ENCODE measurements at regions not wholly inside any gene's neighbourhood (a gene's known extent, or its start where the extent isn't known, plus 50 kb on each side); places are given as distances from the start of the nearest gene placed in this dataset.

DNA sequence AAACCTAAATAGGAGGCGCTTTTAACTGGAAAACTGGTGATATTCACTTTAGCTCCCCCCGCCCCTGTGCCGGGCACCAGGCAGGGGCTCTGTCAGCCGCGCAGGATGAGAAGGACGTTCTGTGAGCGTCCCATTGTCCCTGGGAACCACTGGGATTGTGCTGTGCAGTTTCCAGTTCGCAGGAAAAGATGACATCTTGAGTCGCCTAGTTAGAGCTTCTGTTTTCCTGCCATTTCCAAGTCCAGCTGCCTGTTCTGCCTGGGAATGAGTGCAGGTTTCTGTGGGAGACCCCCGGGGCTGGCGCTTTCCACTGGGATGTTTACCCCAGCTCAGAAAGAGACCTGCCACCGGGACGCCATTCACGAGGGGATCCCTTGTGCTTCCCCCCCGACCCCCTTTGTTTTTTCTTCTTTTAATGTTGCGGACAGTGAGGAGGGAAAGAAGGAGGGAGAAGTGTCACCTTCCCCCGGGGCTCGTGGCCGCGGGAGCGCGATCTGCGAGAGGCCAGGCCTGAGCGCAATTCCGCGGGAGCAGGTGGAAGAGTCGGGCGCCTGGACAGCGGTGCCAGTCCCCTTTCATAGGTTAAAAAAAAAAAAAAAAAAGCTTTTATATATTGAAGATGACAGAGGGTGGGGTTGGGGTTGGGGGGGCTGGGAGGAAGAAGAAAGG, 121.5 kb downstream of the RMI1 start:
- no peak for DNase-seq
- Histone ChIP-seq H3K36me3 (no peaks in the 10 kb centered on the region), H3K27me3 (peaks cover 18% of the 10 kb centered on the region), H3K9me3 (no peaks in the 10 kb centered on the region), H3K4me3 (no peak overlapping the region), H3K27ac (no peak overlapping the region), H3K4me1 (peaks cover 0 to 2% (median 0%) of the 10 kb centered on the region in 4 donors)
- in situ Hi-C loops (cut with MboI; ENCODE audit: low pct_ligation_motif_present in 1 of 4, low pct_unique_long_range_greater_than_20kb in 1 of 4, low sequenced_read_pairs in 3 of 4): no loop called here
- no peak for TF ChIP-seq POLR2AphosphoS5 (IDR thresholded peaks at IDR 0.05)
- no peak for TF ChIP-seq POLR2A (IDR thresholded peaks at IDR 0.05)
- TF ChIP-seq EP300 (IDR thresholded peaks at IDR 0.05; ENCODE audit: low read depth): no peak
- TF ChIP-seq, protein P1, sequence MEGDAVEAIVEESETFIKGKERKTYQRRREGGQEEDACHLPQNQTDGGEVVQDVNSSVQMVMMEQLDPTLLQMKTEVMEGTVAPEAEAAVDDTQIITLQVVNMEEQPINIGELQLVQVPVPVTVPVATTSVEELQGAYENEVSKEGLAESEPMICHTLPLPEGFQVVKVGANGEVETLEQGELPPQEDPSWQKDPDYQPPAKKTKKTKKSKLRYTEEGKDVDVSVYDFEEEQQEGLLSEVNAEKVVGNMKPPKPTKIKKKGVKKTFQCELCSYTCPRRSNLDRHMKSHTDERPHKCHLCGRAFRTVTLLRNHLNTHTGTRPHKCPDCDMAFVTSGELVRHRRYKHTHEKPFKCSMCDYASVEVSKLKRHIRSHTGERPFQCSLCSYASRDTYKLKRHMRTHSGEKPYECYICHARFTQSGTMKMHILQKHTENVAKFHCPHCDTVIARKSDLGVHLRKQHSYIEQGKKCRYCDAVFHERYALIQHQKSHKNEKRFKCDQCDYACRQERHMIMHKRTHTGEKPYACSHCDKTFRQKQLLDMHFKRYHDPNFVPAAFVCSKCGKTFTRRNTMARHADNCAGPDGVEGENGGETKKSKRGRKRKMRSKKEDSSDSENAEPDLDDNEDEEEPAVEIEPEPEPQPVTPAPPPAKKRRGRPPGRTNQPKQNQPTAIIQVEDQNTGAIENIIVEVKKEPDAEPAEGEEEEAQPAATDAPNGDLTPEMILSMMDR (IDR thresholded peaks at IDR 0.05): no peak
- intact Hi-C loops (cut with DNase I; ENCODE audit: low total_unique reads): no loop called here
- WGBS, 2 donors (ENCODE audit: low coverage in 1 of 2): 58 to 68% methylated on average over 7 to 29 of the region's 29 CpGs

DNA sequence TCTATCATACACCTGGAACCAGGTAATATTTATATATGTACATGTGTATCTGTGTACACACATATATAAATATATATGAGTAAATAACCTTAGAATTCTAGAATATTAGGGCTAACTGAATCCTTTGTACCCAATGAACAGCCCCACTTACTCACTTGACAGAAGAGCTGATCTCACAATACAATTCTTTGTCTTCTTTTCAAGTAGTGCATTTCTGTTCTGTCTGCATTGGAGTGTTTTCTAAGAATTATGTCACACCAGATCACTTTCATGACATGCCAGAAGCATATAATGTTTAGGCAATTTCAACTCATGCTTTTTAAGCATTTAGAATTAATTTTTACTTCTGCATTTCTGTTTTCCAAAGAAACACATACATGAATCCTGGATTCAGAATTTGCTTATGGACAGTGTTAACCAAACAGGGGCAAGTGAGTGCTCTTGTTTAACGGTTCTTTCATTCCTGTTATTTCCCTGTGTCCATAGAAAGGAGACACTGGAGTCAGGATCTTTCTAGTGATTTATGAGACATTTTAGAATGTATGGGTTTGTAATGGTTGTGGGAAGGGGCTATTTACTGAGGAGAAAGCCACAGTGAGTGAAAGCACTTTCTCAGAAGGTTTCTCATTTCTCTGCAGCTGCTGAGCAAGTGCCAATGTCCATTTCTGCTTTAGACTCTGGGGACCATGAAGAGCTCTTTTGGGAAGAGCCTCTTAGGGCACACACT, 123.2 kb downstream of the RMI1 start:
- WGBS, 2 donors (ENCODE audit: low coverage in 1 of 2): 43 to 59% methylated on average over 1 of the region's 1 CpG
- H3K27ac ChIP-seq: no peak overlapping the region
- peaks cover 0 to 9% (median 0%) of the 10 kb centered on the region in 4 donors for H3K4me1 ChIP-seq
- no peak for DNase-seq
- no peaks in the 10 kb centered on the region for H3K36me3 ChIP-seq
- intact Hi-C loops (cut with DNase I; ENCODE audit: low total_unique reads) (no loop called here), in situ Hi-C loops (cut with MboI; ENCODE audit: low pct_ligation_motif_present in 1 of 4, low pct_unique_long_range_greater_than_20kb in 1 of 4, low sequenced_read_pairs in 3 of 4) (no loop called here)
- peaks cover 18% of the 10 kb centered on the region for H3K27me3 ChIP-seq
- H3K9me3 ChIP-seq: no peaks in the 10 kb centered on the region
- H3K4me3 ChIP-seq: no peak overlapping the region
- TF ChIP-seq, protein P1 (IDR thresholded peaks at IDR 0.05): no peak
- TF ChIP-seq POLR2AphosphoS5 (IDR thresholded peaks at IDR 0.05): no peak
- no peak for TF ChIP-seq POLR2A (IDR thresholded peaks at IDR 0.05)
- no peak for TF ChIP-seq EP300 (IDR thresholded peaks at IDR 0.05; ENCODE audit: low read depth)

DNA sequence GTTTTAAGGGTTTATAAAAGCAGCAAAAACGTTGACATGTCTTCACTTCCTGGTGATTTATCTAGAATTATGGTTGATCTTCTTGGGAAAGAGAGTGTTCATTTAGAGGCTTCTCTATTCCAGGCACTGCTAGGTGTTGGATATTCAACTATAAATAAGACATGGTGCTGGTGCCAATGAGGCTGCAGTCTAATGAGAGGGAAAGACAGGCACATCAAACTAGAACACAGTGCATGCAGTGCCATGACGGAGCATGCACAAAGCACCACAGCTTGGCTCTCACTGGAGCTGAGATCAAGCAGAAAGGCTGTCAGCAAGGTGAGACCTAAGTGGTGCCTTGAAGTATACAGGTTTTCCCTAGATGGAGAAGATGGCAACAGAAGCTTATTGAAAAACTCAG, 126.5 kb downstream of the RMI1 start:
- H3K4me3 ChIP-seq: no peak overlapping the region
- WGBS, 2 donors (ENCODE audit: low coverage in 1 of 2): 68 to 100% methylated on average over 1 to 2 of the region's 2 CpGs
- DNase-seq: no peak
- peaks cover 13% of the 10 kb centered on the region for H3K27me3 ChIP-seq
- TF ChIP-seq POLR2AphosphoS5 (IDR thresholded peaks at IDR 0.05) (no peak), EP300 (IDR thresholded peaks at IDR 0.05; ENCODE audit: low read depth) (no peak), POLR2A (IDR thresholded peaks at IDR 0.05) (no peak)
- TF ChIP-seq, protein P1 (IDR thresholded peaks at IDR 0.05): no peak
- no peaks in the 10 kb centered on the region for H3K36me3 ChIP-seq
- intact Hi-C loops (cut with DNase I; ENCODE audit: low total_unique reads) (no loop called here), in situ Hi-C loops (cut with MboI; ENCODE audit: low pct_ligation_motif_present in 1 of 4, low pct_unique_long_range_greater_than_20kb in 1 of 4, low sequenced_read_pairs in 3 of 4) (no loop called here)
- no peaks in the 10 kb centered on the region for H3K9me3 ChIP-seq
- H3K4me1 ChIP-seq: peaks cover 0 to 8% (median 0%) of the 10 kb centered on the region in 4 donors
- H3K27ac ChIP-seq: no peak overlapping the region

DNA sequence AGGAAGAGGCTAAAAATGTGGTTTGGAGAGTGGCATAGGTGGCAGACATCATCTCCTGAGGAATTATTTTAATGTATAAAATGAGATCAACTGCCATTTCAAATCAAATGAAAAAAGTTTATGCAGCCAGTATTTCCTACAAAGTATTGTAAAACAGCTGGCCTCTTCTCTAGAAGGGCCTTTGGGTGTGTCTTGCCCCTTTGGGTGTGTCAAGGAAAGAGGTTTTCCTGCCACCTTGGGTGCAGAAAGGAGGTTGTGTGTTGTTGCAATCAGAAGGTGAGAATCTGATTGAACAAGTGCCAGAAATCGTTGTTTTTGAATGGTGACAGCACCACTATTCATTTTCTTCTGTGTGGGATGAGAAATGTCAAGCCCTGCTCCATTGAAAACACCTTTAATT, 127.4 kb downstream of the RMI1 start:
- 7% methylated on average over 1 of the region's 1 CpG; no CpG with 5 or more reads in 1 of the 2 donors for WGBS, 2 donors (ENCODE audit: low coverage in 1 of 2)
- Histone ChIP-seq H3K27me3 (peaks cover 4% of the 10 kb centered on the region), H3K9me3 (no peaks in the 10 kb centered on the region), H3K4me3 (no peak overlapping the region), H3K27ac (no peak overlapping the region), H3K36me3 (no peaks in the 10 kb centered on the region), H3K4me1 (peaks cover 0 to 6% (median 0%) of the 10 kb centered on the region in 4 donors)
- TF ChIP-seq EP300 (IDR thresholded peaks at IDR 0.05; ENCODE audit: low read depth) (no peak), POLR2AphosphoS5 (IDR thresholded peaks at IDR 0.05) (no peak), POLR2A (IDR thresholded peaks at IDR 0.05) (no peak)
- TF ChIP-seq, protein P1 (IDR thresholded peaks at IDR 0.05): no peak
- intact Hi-C loops (cut with DNase I; ENCODE audit: low total_unique reads) (no loop called here), in situ Hi-C loops (cut with MboI; ENCODE audit: low pct_ligation_motif_present in 1 of 4, low pct_unique_long_range_greater_than_20kb in 1 of 4, low sequenced_read_pairs in 3 of 4) (no loop called here)
- DNase-seq: no peak
